Loucy (cell line): ENCODE measurements at regions not wholly inside any gene's neighbourhood (a gene's known extent, or its start where the extent isn't known, plus 50 kb on each side); places are given as distances from the start of the nearest gene placed in this dataset.

Source experiments
- CTCF ChIP-seq: fragments of 200-600 bp; sonication (generic); conservative IDR thresholded peaks from 2 replicates; pipeline ENCODE4 v1.5.1; 2014; ENCODE audit warnings: mild to moderate bottlenecking, antibody characterized with exemption, low read length
- EZH2phosphoT487 ChIP-seq: fragments of 200-600 bp; IDR thresholded peaks from 2 replicates; pipeline ENCODE4 v1.6.1; 2018; ENCODE audit warnings: antibody characterized with exemption, mild to moderate bottlenecking, moderate library complexity, borderline replicate concordance

GRCh38 chr14:84298663-84299195 lies 1231.2 kb upstream of the FLRT2 start:
- no peak for TF ChIP-seq CTCF
- TF ChIP-seq EZH2phosphoT487 = no peak
